Trophoblast cell (in vitro differentiated cells and primary cell): ENCODE measurements at regions not wholly inside any gene's neighbourhood (a gene's known extent, or its start where the extent isn't known, plus 50 kb on each side); places are given as distances from the start of the nearest gene placed in this dataset.

Source experiments
- DNase-seq, 2 donors: peaks; one replicate each; pipeline ENCODE4 v3.0.0-alpha.2; 2016
- H2AFZ ChIP-seq: 2 replicates; pipeline ENCODE4 v1.6.1; 2013; ENCODE audit warnings: low read length, moderate library complexity, mild to moderate bottlenecking; ENCODE audit not compliant: insufficient read depth, poor library complexity
- H2AK5ac ChIP-seq: 2 replicates; pipeline ENCODE4 v1.6.1; 2013; ENCODE audit warnings: mild to moderate bottlenecking, low read length
- H2BK120ac ChIP-seq: 2 replicates; pipeline ENCODE4 v1.6.1; 2013; ENCODE audit warnings: low read length, mild to moderate bottlenecking, moderate library complexity; ENCODE audit not compliant: insufficient read depth, poor library complexity
- H2BK12ac ChIP-seq: 2 replicates; pipeline ENCODE4 v1.6.1; 2013; ENCODE audit warnings: mild to moderate bottlenecking, low read length, moderate library complexity
- H2BK5ac ChIP-seq: 2 replicates; pipeline ENCODE4 v1.6.1; 2013; ENCODE audit warnings: low read length, low read depth, moderate library complexity, mild to moderate bottlenecking; ENCODE audit not compliant: poor library complexity
- H3K14ac ChIP-seq: 2 replicates; pipeline ENCODE4 v1.6.1; 2013; ENCODE audit warnings: mild to moderate bottlenecking, low read length
- H3K18ac ChIP-seq: 2 replicates; pipeline ENCODE4 v1.6.1; 2013; ENCODE audit warnings: mild to moderate bottlenecking, low read length
- H3K23ac ChIP-seq: 2 replicates; pipeline ENCODE4 v1.6.1; 2013; ENCODE audit warnings: low read length
- H3K27ac ChIP-seq: 2 replicates; pipeline ENCODE4 v1.5.1; 2013; ENCODE audit warnings: low read depth, mild to moderate bottlenecking, inconsistent platforms, low read length, moderate library complexity
- H3K27me3 ChIP-seq: 2 replicates; pipeline ENCODE4 v1.6.1; 2013; ENCODE audit warnings: inconsistent platforms, mild to moderate bottlenecking, low read length, moderate library complexity; ENCODE audit not compliant: insufficient read depth
- H3K36me3 ChIP-seq, 2 experiments: 1 replicate in 1 of 2; 2 replicates in 1 of 2; pipeline ENCODE4 v1.6.1; 2013; ENCODE audit warnings: low read length in 2 of 2, mild to moderate bottlenecking in 2 of 2, moderate library complexity in 1 of 2; ENCODE audit not compliant: insufficient read depth in 2 of 2, control insufficient read depth in 1 of 2
- H3K4ac ChIP-seq: 2 replicates; pipeline ENCODE4 v1.6.1; 2013; ENCODE audit warnings: low read depth, mild to moderate bottlenecking, low read length, moderate library complexity
- H3K4me1 ChIP-seq, 2 experiments: 1 replicate in 1 of 2; 2 replicates in 1 of 2; pipeline ENCODE4 v1.6.1; 2013; ENCODE audit warnings: low read length in 2 of 2, mild to moderate bottlenecking in 2 of 2, moderate library complexity in 1 of 2; ENCODE audit not compliant: insufficient read depth in 2 of 2, control insufficient read depth in 1 of 2
- H3K4me2 ChIP-seq: 2 replicates; pipeline ENCODE4 v1.6.1; 2013; ENCODE audit warnings: inconsistent platforms, mild to moderate bottlenecking, low read length, moderate library complexity
- H3K4me3 ChIP-seq: 2 replicates; pipeline ENCODE4 v1.5.1; 2013; ENCODE audit warnings: mild to moderate bottlenecking, low read depth, low read length, inconsistent platforms
- H3K79me1 ChIP-seq: one replicate; pipeline ENCODE4 v1.6.1; 2013; ENCODE audit warnings: low read length
- H3K79me2 ChIP-seq: 2 replicates; pipeline ENCODE4 v1.6.1; 2013; ENCODE audit warnings: low read length, mild to moderate bottlenecking; ENCODE audit not compliant: control insufficient read depth, insufficient read depth, poor library complexity
- H3K9ac ChIP-seq: 2 replicates; pipeline ENCODE4 v1.6.1; 2013; ENCODE audit warnings: mild to moderate bottlenecking, low read length
- H3K9me3 ChIP-seq: 2 replicates; pipeline ENCODE4 v1.6.1; 2013; ENCODE audit warnings: low read depth, mild to moderate bottlenecking, control low read depth, inconsistent platforms, low read length; ENCODE audit not compliant: insufficient read depth
- H4K12ac ChIP-seq: 2 replicates; pipeline ENCODE4 v1.6.1; 2013; ENCODE audit warnings: low read depth, mild to moderate bottlenecking, low read length, moderate library complexity
- H4K8ac ChIP-seq: 2 replicates; pipeline ENCODE4 v1.6.1; 2013; ENCODE audit warnings: low read depth, mild to moderate bottlenecking, low read length, moderate library complexity
- H4K91ac ChIP-seq: one replicate; pipeline ENCODE4 v1.6.1; 2013; ENCODE audit warnings: low read depth, mild to moderate bottlenecking, low read length, moderate library complexity
- WGBS: extraction: QIAGEN DNeasy Blood & Tissue Kit; methylation state at CpG from one replicate; pipeline ENCODE4 v1.1.7; 2013; ENCODE audit warnings: missing lambda C conversion rate; ENCODE audit not compliant: insufficient read length, insufficient coverage; ENCODE audit errors: extremely low coverage; 5-methylcytosine and 5-hydroxymethylcytosine counted together

- no peak overlapping the region for H4K12ac ChIP-seq
- H3K4me2 ChIP-seq = no peak overlapping the region
- H2BK5ac ChIP-seq = no peak overlapping the region
- no CpG with 5 or more reads among the region's 7 CpGs for WGBS
- H3K9me3 ChIP-seq = no peaks in the 10 kb centered on the region
- H3K27ac ChIP-seq = no peak overlapping the region
- no peak overlapping the region for H3K18ac ChIP-seq
- no peaks in the 10 kb centered on the region for H3K27me3 ChIP-seq
- H3K4ac ChIP-seq = no peak overlapping the region
- H2BK12ac ChIP-seq = no peak overlapping the region
- H3K79me1 ChIP-seq = no peaks in the 10 kb centered on the region
- no peak overlapping the region for H4K8ac ChIP-seq
- H3K36me3 ChIP-seq = no peaks in the 10 kb centered on the region
- H4K91ac ChIP-seq = no peak overlapping the region
- no peak overlapping the region for H2AFZ ChIP-seq
- no peak overlapping the region for H3K4me3 ChIP-seq
- DNase-seq = no peak
- no peak overlapping the region for H3K9ac ChIP-seq
- H3K79me2 ChIP-seq = no peaks in the 10 kb centered on the region
- no peak overlapping the region for H3K23ac ChIP-seq
- H2AK5ac ChIP-seq = no peak overlapping the region
- peaks cover 0 to 2% of the 10 kb centered on the region in 2 experiments for H3K4me1 ChIP-seq
- no peak overlapping the region for H3K14ac ChIP-seq
- H2BK120ac ChIP-seq = no peak overlapping the region
These were observed 261.6 kb upstream of the SASH1 start for GRCh38 chr6:148081076-148081475.

GRCh38 chr6:148082044-148082443, 260.6 kb upstream of the SASH1 start:
- DNase-seq = no peak
- no peak overlapping the region for H2AFZ ChIP-seq
- H3K27ac ChIP-seq = no peak overlapping the region
- H2BK12ac ChIP-seq = no peak overlapping the region
- no peaks in the 10 kb centered on the region for H3K9me3 ChIP-seq
- H3K23ac ChIP-seq = no peak overlapping the region
- 100% methylated on average over 1 of the region's 2 CpGs for WGBS
- no peaks in the 10 kb centered on the region for H3K36me3 ChIP-seq
- H3K14ac ChIP-seq = no peak overlapping the region
- no peak overlapping the region for H3K9ac ChIP-seq
- H2AK5ac ChIP-seq = no peak overlapping the region
- H4K91ac ChIP-seq = no peak overlapping the region
- H3K4me3 ChIP-seq = no peak overlapping the region
- no peak overlapping the region for H3K4me2 ChIP-seq
- no peak overlapping the region for H3K4ac ChIP-seq
- no peak overlapping the region for H2BK5ac ChIP-seq
- H4K12ac ChIP-seq = no peak overlapping the region
- H3K79me2 ChIP-seq = no peaks in the 10 kb centered on the region
- no peak overlapping the region for H4K8ac ChIP-seq
- H3K4me1 ChIP-seq = peaks cover 0 to 2% of the 10 kb centered on the region in 2 experiments
- H2BK120ac ChIP-seq = no peak overlapping the region
- no peaks in the 10 kb centered on the region for H3K79me1 ChIP-seq
- no peak overlapping the region for H3K18ac ChIP-seq
- H3K27me3 ChIP-seq = no peaks in the 10 kb centered on the region

GRCh38 chr6:148082696-148083095, 259.9 kb upstream of the SASH1 start:
- no peaks in the 10 kb centered on the region for H3K27me3 ChIP-seq
- H2AK5ac ChIP-seq = no peak overlapping the region
- no peak overlapping the region for H3K14ac ChIP-seq
- H3K4me2 ChIP-seq = no peak overlapping the region
- no peak overlapping the region for H2BK12ac ChIP-seq
- H3K79me2 ChIP-seq = no peaks in the 10 kb centered on the region
- no peak overlapping the region for H3K23ac ChIP-seq
- no peak overlapping the region for H3K27ac ChIP-seq
- H2AFZ ChIP-seq = no peak overlapping the region
- no peak overlapping the region for H4K8ac ChIP-seq
- no peak overlapping the region for H2BK5ac ChIP-seq
- H2BK120ac ChIP-seq = no peak overlapping the region
- H3K4ac ChIP-seq = no peak overlapping the region
- no peak overlapping the region for H3K4me3 ChIP-seq
- H3K4me1 ChIP-seq = peaks cover 0 to 2% of the 10 kb centered on the region in 2 experiments
- H3K18ac ChIP-seq = no peak overlapping the region
- H4K91ac ChIP-seq = no peak overlapping the region
- no peak overlapping the region for H4K12ac ChIP-seq
- no peaks in the 10 kb centered on the region for H3K9me3 ChIP-seq
- WGBS = no CpG with 5 or more reads among the region's 2 CpGs
- no peak for DNase-seq
- H3K9ac ChIP-seq = no peak overlapping the region
- H3K79me1 ChIP-seq = no peaks in the 10 kb centered on the region
- no peaks in the 10 kb centered on the region for H3K36me3 ChIP-seq

GRCh38 chr6:148085631-148086331, 256.9 kb upstream of the SASH1 start:
- no peak overlapping the region for H3K4ac ChIP-seq
- H3K27me3 ChIP-seq = no peaks in the 10 kb centered on the region
- no peak overlapping the region for H3K9ac ChIP-seq
- H3K79me2 ChIP-seq = no peaks in the 10 kb centered on the region
- no peak overlapping the region for H3K27ac ChIP-seq
- no peak overlapping the region for H4K8ac ChIP-seq
- no peaks in the 10 kb centered on the region for H3K9me3 ChIP-seq
- no peak overlapping the region for H2AK5ac ChIP-seq
- no peak overlapping the region for H3K4me2 ChIP-seq
- H2BK5ac ChIP-seq = no peak overlapping the region
- H3K23ac ChIP-seq = no peak overlapping the region
- H3K4me1 ChIP-seq = peaks cover 0 to 2% of the 10 kb centered on the region in 2 experiments
- H4K91ac ChIP-seq = no peak overlapping the region
- H3K4me3 ChIP-seq = no peak overlapping the region
- no peak overlapping the region for H4K12ac ChIP-seq
- H2AFZ ChIP-seq = no peak overlapping the region
- WGBS = no CpG with 5 or more reads among the region's 3 CpGs
- H2BK120ac ChIP-seq = no peak overlapping the region
- H3K14ac ChIP-seq = no peak overlapping the region
- H3K79me1 ChIP-seq = no peaks in the 10 kb centered on the region
- H3K36me3 ChIP-seq = no peaks in the 10 kb centered on the region
- no peak overlapping the region for H2BK12ac ChIP-seq
- no peak overlapping the region for H3K18ac ChIP-seq
- DNase-seq = no peak
